ENCODE measurements at regions not wholly inside any gene's neighbourhood (a gene's known extent, or its start where the extent isn't known, plus 50 kb on each side); places are given as distances from the start of the nearest gene placed in this dataset.

GRCh38 chr3:135621184-135621920 is 344.2 kb upstream of the PPP2R3A start:
- H3K27me3 ChIP-seq (ENCODE audit: insufficient read depth, low read length, poor library complexity, severe bottlenecking): no peaks in the 10 kb centered on the region
- H3K4me3 ChIP-seq (ENCODE audit: low read length, poor library complexity, severe bottlenecking): no peak overlapping the region
- H3K4me2 ChIP-seq (ENCODE audit: low read depth, low read length, poor library complexity, severe bottlenecking): no peak overlapping the region
- no peaks in the 10 kb centered on the region for H3K79me2 ChIP-seq (ENCODE audit: insufficient read depth, low read length)
- no peaks in the 10 kb centered on the region for H4K20me1 ChIP-seq (ENCODE audit: insufficient read depth, low read length, poor library complexity, severe bottlenecking)
- no peaks in the 10 kb centered on the region for H3F3A ChIP-seq (ENCODE audit: low read depth)
- H3K9me2 ChIP-seq (replicated peaks; ENCODE audit: low read depth, low read length): no peaks in the 10 kb centered on the region
- H3K9me3 ChIP-seq (ENCODE audit: insufficient read depth, low read depth, low read length): no peaks in the 10 kb centered on the region
- H3K9ac ChIP-seq (ENCODE audit: low read depth, low read length, poor library complexity, severe bottlenecking): no peak overlapping the region
- H3K36me3 ChIP-seq (ENCODE audit: insufficient read depth, low read length): no peaks in the 10 kb centered on the region
- TF ChIP-seq EZH2phosphoT487 (IDR thresholded peaks at IDR 0.05; ENCODE audit: borderline replicate concordance): no peak
- no peak for TF ChIP-seq CTCF (conservative IDR thresholded peaks at IDR 0.05; ENCODE audit: low read length)
- H2AFZ ChIP-seq (ENCODE audit: low read length): no peak overlapping the region
- H3K4me1 ChIP-seq (ENCODE audit: insufficient read depth, low read length, poor library complexity, severe bottlenecking): no peaks in the 10 kb centered on the region

- TF ChIP-seq CTCF (conservative IDR thresholded peaks at IDR 0.05; ENCODE audit: low read length) (no peak), EZH2phosphoT487 (IDR thresholded peaks at IDR 0.05; ENCODE audit: borderline replicate concordance) (no peak)
- Histone ChIP-seq H3K4me2 (ENCODE audit: low read depth, low read length, poor library complexity, severe bottlenecking) (no peak overlapping the region), H3K79me2 (ENCODE audit: insufficient read depth, low read length) (no peaks in the 10 kb centered on the region), H3K4me1 (ENCODE audit: insufficient read depth, low read length, poor library complexity, severe bottlenecking) (no peaks in the 10 kb centered on the region), H3K9ac (ENCODE audit: low read depth, low read length, poor library complexity, severe bottlenecking) (no peak overlapping the region), H4K20me1 (ENCODE audit: insufficient read depth, low read length, poor library complexity, severe bottlenecking) (no peaks in the 10 kb centered on the region), H3F3A (ENCODE audit: low read depth) (no peaks in the 10 kb centered on the region), H3K4me3 (ENCODE audit: low read length, poor library complexity, severe bottlenecking) (no peak overlapping the region), H3K9me2 (replicated peaks; ENCODE audit: low read depth, low read length) (no peaks in the 10 kb centered on the region), H2AFZ (ENCODE audit: low read length) (no peak overlapping the region), H3K9me3 (ENCODE audit: insufficient read depth, low read depth, low read length) (no peaks in the 10 kb centered on the region), H3K27me3 (ENCODE audit: insufficient read depth, low read length, poor library complexity, severe bottlenecking) (no peaks in the 10 kb centered on the region), H3K36me3 (ENCODE audit: insufficient read depth, low read length) (no peaks in the 10 kb centered on the region)
Observed at GRCh38 chr3:135622215-135622614, 343.3 kb upstream of the PPP2R3A start.

- Histone ChIP-seq H3F3A (ENCODE audit: low read depth) (no peaks in the 10 kb centered on the region), H3K9me3 (ENCODE audit: insufficient read depth, low read depth, low read length) (no peaks in the 10 kb centered on the region), H3K79me2 (ENCODE audit: insufficient read depth, low read length) (no peaks in the 10 kb centered on the region), H3K4me3 (ENCODE audit: low read length, poor library complexity, severe bottlenecking) (no peak overlapping the region), H3K4me1 (ENCODE audit: insufficient read depth, low read length, poor library complexity, severe bottlenecking) (no peaks in the 10 kb centered on the region), H4K20me1 (ENCODE audit: insufficient read depth, low read length, poor library complexity, severe bottlenecking) (no peaks in the 10 kb centered on the region), H2AFZ (ENCODE audit: low read length) (no peak overlapping the region), H3K4me2 (ENCODE audit: low read depth, low read length, poor library complexity, severe bottlenecking) (no peak overlapping the region), H3K9me2 (replicated peaks; ENCODE audit: low read depth, low read length) (no peaks in the 10 kb centered on the region), H3K36me3 (ENCODE audit: insufficient read depth, low read length) (no peaks in the 10 kb centered on the region), H3K27me3 (ENCODE audit: insufficient read depth, low read length, poor library complexity, severe bottlenecking) (no peaks in the 10 kb centered on the region), H3K9ac (ENCODE audit: low read depth, low read length, poor library complexity, severe bottlenecking) (no peak overlapping the region)
- TF ChIP-seq EZH2phosphoT487 (IDR thresholded peaks at IDR 0.05; ENCODE audit: borderline replicate concordance): no peak
- TF ChIP-seq CTCF (conservative IDR thresholded peaks at IDR 0.05; ENCODE audit: low read length): no peak
Observed at GRCh38 chr3:135622656-135623055, 342.9 kb upstream of the PPP2R3A start.

Data from Loucy (cell line).